GM21528 (cell line): ENCODE measurements at regions not wholly inside any gene's neighbourhood (a gene's known extent, or its start where the extent isn't known, plus 50 kb on each side); places are given as distances from the start of the nearest gene placed in this dataset.
"Not testable (repeated sequence)": the region's sequence is repeated elsewhere in the genome, so short reads cannot be mapped to it uniquely, and the experiment has no call there.

Experiments used
- ATAC-seq: cut with Tn5 transposase; IDR thresholded peaks from one replicate; pipeline ENCODE4 v1.9.1; 2021; ENCODE audit warnings: mild to moderate bottlenecking, moderate library complexity; ENCODE audit not compliant: unreplicated experiment, low FRiP score

- ATAC-seq: no peak
Measured at GRCh38 chr10:80741278-80741677, 203.6 kb downstream of the SH2D4B start.

GRCh38 chr10:80750268-80750667 lies 212.6 kb downstream of the SH2D4B start:
- ATAC-seq: no peak

- ATAC-seq: no peak
Measured at GRCh38 chr10:80751940-80752339, 214.2 kb downstream of the SH2D4B start.

- no peak for ATAC-seq
Measured at GRCh38 chr10:80753612-80754011, 215.9 kb downstream of the SH2D4B start.

- ATAC-seq: no peak
Measured at GRCh38 chr10:80755893-80756292, 218.2 kb downstream of the SH2D4B start.

- ATAC-seq: no peak
Measured at GRCh38 chr10:80759693-80760092, 222.0 kb downstream of the SH2D4B start.

GRCh38 chr10:80760914-80761371 lies 223.2 kb downstream of the SH2D4B start:
- ATAC-seq: no peak

- no peak for ATAC-seq
Measured at GRCh38 chr10:80767963-80768362, 230.3 kb downstream of the SH2D4B start.

- no peak for ATAC-seq
Measured at GRCh38 chr10:80769700-80770160, 232.0 kb downstream of the SH2D4B start.

- no peak for ATAC-seq
Measured at GRCh38 chr10:80770239-80770638, 232.5 kb downstream of the SH2D4B start.

GRCh38 chr10:80771285-80771684 lies 233.6 kb downstream of the SH2D4B start:
- ATAC-seq: no peak

- ATAC-seq: no peak
Measured at GRCh38 chr10:80771902-80772555, 234.3 kb downstream of the SH2D4B start.

GRCh38 chr10:80772596-80772995 lies 234.9 kb downstream of the SH2D4B start:
- no peak for ATAC-seq

- no peak for ATAC-seq
Measured at GRCh38 chr10:80784695-80785094, 247.0 kb downstream of the SH2D4B start.

- no peak for ATAC-seq
Measured at GRCh38 chr10:80786322-80786721, 248.6 kb downstream of the SH2D4B start.

GRCh38 chr10:80787952-80788351 lies 250.2 kb downstream of the SH2D4B start:
- ATAC-seq: no peak

- no peak for ATAC-seq
Measured at GRCh38 chr10:80794994-80795393, 257.3 kb downstream of the SH2D4B start.

- no peak for ATAC-seq
Measured at GRCh38 chr10:80805343-80806020, 267.8 kb downstream of the SH2D4B start.

GRCh38 chr10:80814147-80814652 lies 276.5 kb downstream of the SH2D4B start:
- no peak for ATAC-seq

- no peak for ATAC-seq
Measured at GRCh38 chr10:80829151-80829550, 291.4 kb downstream of the SH2D4B start.

- no peak for ATAC-seq
Measured at GRCh38 chr10:80829562-80829961, 291.9 kb downstream of the SH2D4B start.

GRCh38 chr10:80832693-80833092 lies 295.0 kb downstream of the SH2D4B start:
- not testable (repeated sequence) for ATAC-seq
